Hematopoietic multipotent progenitor cell treated with erythropoietin and hydrocortisone succinate and interleukin-3 and kit ligand, for 6 days (in vitro differentiated cells): ENCODE measurements at regions not wholly inside any gene's neighbourhood (a gene's known extent, or its start where the extent isn't known, plus 50 kb on each side); places are given as distances from the start of the nearest gene placed in this dataset.
"Not testable (repeated sequence)": the region's sequence is repeated elsewhere in the genome, so short reads cannot be mapped to it uniquely, and the experiment has no call there.

ENCODE experiments used
- DNase-seq: peaks from one replicate; pipeline ENCODE4 v3.0.0-alpha.2; 2015

GRCh38 chr3:36095238-36095637 is 285.1 kb upstream of the STAC start:
- DNase-seq, result no peak

- peak; percentile 5 for DNase-seq
These were observed 283.1 kb upstream of the STAC start for GRCh38 chr3:36097209-36097608.

GRCh38 chr3:36114353-36114752 is 266.0 kb upstream of the STAC start:
- DNase-seq, result no peak

- DNase-seq, result peak; percentile 9
These were observed 256.0 kb upstream of the STAC start for GRCh38 chr3:36124118-36124796.

GRCh38 chr3:36132214-36132613 is 248.1 kb upstream of the STAC start:
- no peak for DNase-seq

- DNase-seq, result no peak
These were observed 244.4 kb upstream of the STAC start for GRCh38 chr3:36135863-36136262.

GRCh38 chr3:36142746-36143145 is 237.6 kb upstream of the STAC start:
- DNase-seq, result no peak

- DNase-seq, result no peak
These were observed 233.9 kb upstream of the STAC start for GRCh38 chr3:36146404-36146803.

- DNase-seq, result no peak
These were observed 232.3 kb upstream of the STAC start for GRCh38 chr3:36147934-36148558.

- no peak for DNase-seq
These were observed 230.8 kb upstream of the STAC start for GRCh38 chr3:36149447-36149865.

GRCh38 chr3:36155515-36155914 is 224.8 kb upstream of the STAC start:
- DNase-seq, result no peak

- peak; percentile 5 for DNase-seq
These were observed 215.9 kb upstream of the STAC start for GRCh38 chr3:36164400-36164799.

- DNase-seq, result peak; percentile 7
These were observed 214.6 kb upstream of the STAC start for GRCh38 chr3:36165509-36166290.

- DNase-seq, result no peak
These were observed 213.8 kb upstream of the STAC start for GRCh38 chr3:36166477-36166876.

- DNase-seq, result no peak
These were observed 207.6 kb upstream of the STAC start for GRCh38 chr3:36172699-36173098.

- no peak for DNase-seq
These were observed 205.0 kb upstream of the STAC start for GRCh38 chr3:36175113-36175812.

GRCh38 chr3:36175916-36176461 is 204.3 kb upstream of the STAC start:
- DNase-seq, result no peak

- DNase-seq, result no peak
These were observed 202.3 kb upstream of the STAC start for GRCh38 chr3:36178018-36178417.

GRCh38 chr3:36182024-36182423 is 198.3 kb upstream of the STAC start:
- DNase-seq, result no peak

- DNase-seq, result not testable (repeated sequence)
These were observed 193.1 kb upstream of the STAC start for GRCh38 chr3:36187197-36187596.

GRCh38 chr3:36192901-36193300 is 187.4 kb upstream of the STAC start:
- no peak for DNase-seq

GRCh38 chr3:36193448-36193847 is 186.9 kb upstream of the STAC start:
- DNase-seq, result peak; percentile 25

- no peak for DNase-seq
These were observed 184.2 kb upstream of the STAC start for GRCh38 chr3:36196058-36196457.
